Neural progenitor cell (in vitro differentiated cells): ENCODE measurements at regions not wholly inside any gene's neighbourhood (a gene's known extent, or its start where the extent isn't known, plus 50 kb on each side); places are given as distances from the start of the nearest gene placed in this dataset.

Experiments
- DNase-seq: peaks from one replicate; pipeline ENCODE4 v3.0.0-alpha.2; 2016; ENCODE audit warnings: low spot score
- H2AFZ ChIP-seq: fragments of 200-600 bp; sonication (generic); replicated peaks from 2 replicates; pipeline ENCODE4 v1.6.1; 2016; ENCODE audit warnings: antibody characterized with exemption
- H3F3A ChIP-seq: fragments of 200-600 bp; sonication (generic); 2 replicates; pipeline ENCODE4 v1.6.1; 2016; ENCODE audit warnings: antibody characterized with exemption, low read depth
- H3K27ac ChIP-seq: fragments of 200-600 bp; sonication (generic); 2 replicates; pipeline ENCODE4 v1.5.1; 2016; ENCODE audit warnings: mild to moderate bottlenecking
- H3K27me3 ChIP-seq: fragments of 200-600 bp; sonication (generic); 2 replicates; pipeline ENCODE4 v1.6.1; 2016; ENCODE audit warnings: mild to moderate bottlenecking, moderate library complexity
- H3K36me3 ChIP-seq: fragments of 200-600 bp; sonication (generic); 2 replicates; pipeline ENCODE4 v1.5.1; 2016
- H3K4me1 ChIP-seq: fragments of 200-600 bp; sonication (generic); 2 replicates; pipeline ENCODE4 v1.6.1; 2016; ENCODE audit warnings: mixed run types
- H3K4me2 ChIP-seq: fragments of 200-600 bp; sonication (generic); 2 replicates; pipeline ENCODE4 v1.6.1; 2016
- H3K4me3 ChIP-seq: fragments of 200-600 bp; sonication (generic); 2 replicates; pipeline ENCODE4 v1.5.1; 2016
- H3K79me2 ChIP-seq: fragments of 200-600 bp; sonication (generic); 2 replicates; pipeline ENCODE4 v1.6.1; 2016; ENCODE audit warnings: low read depth
- H3K9ac ChIP-seq: fragments of 200-600 bp; sonication (generic); 2 replicates; pipeline ENCODE4 v1.6.1; 2016
- H3K9me3 ChIP-seq: fragments of 200-600 bp; sonication (generic); 2 replicates; pipeline ENCODE4 v1.5.1; 2016; ENCODE audit warnings: low read depth
- H4K20me1 ChIP-seq: fragments of 200-600 bp; sonication (generic); 2 replicates; pipeline ENCODE4 v1.6.1; 2016; ENCODE audit warnings: low read depth
- H3K27ac Mint-ChIP-seq: 3 replicates; pipeline ENCODE4 v1.8.0; 2021; ENCODE audit warnings: mixed read lengths
- H3K27me3 Mint-ChIP-seq: 2 replicates; pipeline ENCODE4 v1.8.0; 2022; ENCODE audit warnings: low read depth, mild to moderate bottlenecking, inconsistent platforms, moderate library complexity, mixed read lengths; ENCODE audit not compliant: insufficient read depth
- H3K36me3 Mint-ChIP-seq: 3 replicates; pipeline ENCODE4 v1.8.0; 2021; ENCODE audit warnings: mixed read lengths
- H3K4me1 Mint-ChIP-seq: 3 replicates; pipeline ENCODE4 v1.8.0; 2021; ENCODE audit warnings: mixed read lengths
- H3K4me3 Mint-ChIP-seq: 3 replicates; pipeline ENCODE4 v1.8.0; 2021; ENCODE audit warnings: mild to moderate bottlenecking, moderate library complexity, mixed read lengths
- H3K9me3 Mint-ChIP-seq: 3 replicates; pipeline ENCODE4 v1.8.0; 2020; ENCODE audit warnings: mixed read lengths
- CTCF ChIP-seq: fragments of 200-600 bp; sonication (generic); IDR thresholded peaks from 2 replicates; pipeline ENCODE4 v1.5.1; 2017; ENCODE audit warnings: antibody characterized with exemption, mild to moderate bottlenecking
- EZH2 ChIP-seq: fragments of 200-600 bp; sonication (generic); IDR thresholded peaks from 2 replicates; pipeline ENCODE4 v1.6.1; 2017; ENCODE audit warnings: antibody characterized with exemption, mild to moderate bottlenecking, moderate library complexity
- EZH2phosphoT487 ChIP-seq: fragments of 200-600 bp; sonication (generic); IDR thresholded peaks from 2 replicates; pipeline ENCODE4 v1.6.1; 2017; ENCODE audit warnings: antibody characterized with exemption

GRCh38 chr2:180524499-180524898 lies 455.9 kb upstream of the UBE2E3 start:
- TF ChIP-seq EZH2phosphoT487 (peak; percentile 54), CTCF (no peak), EZH2 (no peak)
- H3K27ac Mint-ChIP-seq, result peak overlapping the region; percentile 30
- no peaks in the 10 kb centered on the region for H4K20me1 ChIP-seq
- peaks cover 24% of the 10 kb centered on the region for H3K4me1 Mint-ChIP-seq
- no peak overlapping the region for H3K4me3 Mint-ChIP-seq
- H3K36me3 Mint-ChIP-seq, result no peaks in the 10 kb centered on the region
- H2AFZ ChIP-seq, result no peak overlapping the region
- H3K4me3 ChIP-seq, result no peak overlapping the region
- H3K9ac ChIP-seq, result no peak overlapping the region
- H3K9me3 Mint-ChIP-seq, result peaks cover 6% of the 10 kb centered on the region
- peak; percentile 35 for DNase-seq
- no peaks in the 10 kb centered on the region for H3K36me3 ChIP-seq
- H3K9me3 ChIP-seq, result no peaks in the 10 kb centered on the region
- no peaks in the 10 kb centered on the region for H3K27me3 ChIP-seq
- H3K79me2 ChIP-seq, result no peaks in the 10 kb centered on the region
- H3K27me3 Mint-ChIP-seq, result peaks cover 7% of the 10 kb centered on the region
- H3K4me1 ChIP-seq, result no peaks in the 10 kb centered on the region
- H3K27ac ChIP-seq, result no peak overlapping the region
- H3K4me2 ChIP-seq, result no peak overlapping the region
- no peaks in the 10 kb centered on the region for H3F3A ChIP-seq

GRCh38 chr2:180523621-180524340 lies 456.6 kb upstream of the UBE2E3 start:
- no peak overlapping the region for H3K27ac Mint-ChIP-seq

GRCh38 chr2:180520921-180521581 lies 459.4 kb upstream of the UBE2E3 start:
- Histone ChIP-seq H3K79me2 (no peaks in the 10 kb centered on the region), H2AFZ (no peak overlapping the region), H4K20me1 (no peaks in the 10 kb centered on the region), H3K4me1 (no peaks in the 10 kb centered on the region), H3K9me3 (no peaks in the 10 kb centered on the region), H3K27me3 (no peaks in the 10 kb centered on the region), H3K4me3 (no peak overlapping the region), H3F3A (no peaks in the 10 kb centered on the region), H3K36me3 (no peaks in the 10 kb centered on the region), H3K4me2 (no peak overlapping the region), H3K9ac (no peak overlapping the region), H3K27ac (no peak overlapping the region)
- H3K27ac Mint-ChIP-seq, result no peak overlapping the region
- H3K4me1 Mint-ChIP-seq, result peaks cover 33% of the 10 kb centered on the region
- no peaks in the 10 kb centered on the region for H3K36me3 Mint-ChIP-seq
- no peak overlapping the region for H3K4me3 Mint-ChIP-seq
- TF ChIP-seq EZH2, result no peak
- TF ChIP-seq CTCF, result no peak
- TF ChIP-seq EZH2phosphoT487, result no peak
- H3K27me3 Mint-ChIP-seq, result peaks cover 7% of the 10 kb centered on the region
- no peak for DNase-seq
- peaks cover 2% of the 10 kb centered on the region for H3K9me3 Mint-ChIP-seq

More at GRCh38 chr2:180523621-180524340, 456.6 kb upstream of the UBE2E3 start:
- H3K36me3 Mint-ChIP-seq, result no peaks in the 10 kb centered on the region
- H3K36me3 ChIP-seq, result no peaks in the 10 kb centered on the region
- no peak overlapping the region for H3K9ac ChIP-seq
- no peaks in the 10 kb centered on the region for H4K20me1 ChIP-seq
- TF ChIP-seq EZH2 (no peak), CTCF (no peak), EZH2phosphoT487 (no peak)
- no peaks in the 10 kb centered on the region for H3K27me3 ChIP-seq
- no peaks in the 10 kb centered on the region for H3F3A ChIP-seq
- peaks cover 7% of the 10 kb centered on the region for H3K27me3 Mint-ChIP-seq
- no peak overlapping the region for H3K4me2 ChIP-seq
- no peak overlapping the region for H2AFZ ChIP-seq
- H3K27ac ChIP-seq, result no peak overlapping the region
- DNase-seq, result no peak
- no peak overlapping the region for H3K4me3 ChIP-seq
- H3K4me3 Mint-ChIP-seq, result no peak overlapping the region
- no peaks in the 10 kb centered on the region for H3K79me2 ChIP-seq
- peaks cover 24% of the 10 kb centered on the region for H3K4me1 Mint-ChIP-seq
- peaks cover 6% of the 10 kb centered on the region for H3K9me3 Mint-ChIP-seq
- no peaks in the 10 kb centered on the region for H3K4me1 ChIP-seq
- H3K9me3 ChIP-seq, result no peaks in the 10 kb centered on the region
